ENCODE measurements at regions not wholly inside any gene's neighbourhood (a gene's known extent, or its start where the extent isn't known, plus 50 kb on each side); places are given as distances from the start of the nearest gene placed in this dataset.

DNA sequence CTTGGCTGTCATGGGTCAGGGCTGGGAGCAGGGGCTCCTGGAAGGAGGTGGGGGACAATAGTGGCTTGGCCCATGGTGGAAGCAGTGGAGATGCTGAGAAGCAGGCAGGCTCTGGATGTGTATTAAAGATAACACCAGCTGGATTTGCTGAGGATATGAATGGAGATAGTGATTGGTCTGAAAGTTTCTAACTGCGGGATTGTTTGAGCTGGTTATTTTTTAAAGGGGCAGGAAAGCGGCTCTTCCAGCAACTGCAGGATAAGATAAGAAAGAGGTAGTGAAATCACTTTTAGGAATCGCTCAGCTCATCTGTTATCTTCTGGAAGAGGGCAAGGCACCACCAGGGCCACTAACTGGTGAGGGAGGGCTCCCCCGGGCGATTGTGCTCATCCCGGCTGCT, 125.5 kb downstream of the TENT4A start:
- H3K4me1 Mint-ChIP-seq = peaks cover 9% of the 10 kb centered on the region
- ChIA-PET CTCF (interaction anchor here (2.0 kb wide), 1 partner anchor 19 kb away, joined by 8 read pairs; no protein-coding TSS in a partner anchor), POLR2A (no interaction called here)
- H3K9me3 Mint-ChIP-seq = peaks cover 23% of the 10 kb centered on the region
- H3K36me3 Mint-ChIP-seq (ENCODE audit: low read depth) = peaks cover 8% of the 10 kb centered on the region
- peaks cover 2% of the 10 kb centered on the region for H3K27me3 Mint-ChIP-seq
- no peak for DNase-seq
- no peak overlapping the region for H3K27ac Mint-ChIP-seq
- no peak overlapping the region for H3K4me3 Mint-ChIP-seq

DNA sequence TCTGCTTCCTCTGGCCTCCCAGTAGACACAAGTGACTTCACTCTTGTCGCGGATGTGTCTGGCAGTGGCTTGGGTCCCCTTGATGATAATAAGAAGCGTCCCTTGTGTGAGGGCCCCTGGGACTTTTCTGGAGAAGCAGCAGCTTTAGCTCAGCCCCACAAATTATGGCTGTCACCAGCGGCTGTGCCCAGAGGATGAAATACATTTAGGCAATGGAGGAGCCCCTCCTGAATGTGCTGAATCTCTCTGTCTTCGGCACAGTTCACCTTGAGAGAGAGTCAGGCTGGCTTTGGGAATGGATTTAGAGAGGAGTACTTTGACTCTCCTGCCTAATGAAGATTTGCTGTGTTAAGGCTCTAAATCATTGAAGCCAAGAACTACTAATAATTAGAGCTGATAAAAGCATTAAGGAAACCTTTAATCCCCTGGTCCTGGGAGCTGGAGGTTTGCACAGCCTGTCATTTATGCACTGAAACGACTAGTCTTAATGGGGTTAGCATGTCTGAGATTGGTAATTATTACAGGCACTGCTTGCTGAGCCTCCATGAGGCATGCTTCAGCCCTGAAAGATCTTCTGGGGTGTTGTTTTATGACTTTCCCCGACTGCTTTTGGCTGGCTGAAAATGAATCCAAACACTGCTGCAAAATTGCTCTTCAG, 127.0 kb downstream of the TENT4A start:
- no peak for DNase-seq
- no peak overlapping the region for H3K27ac Mint-ChIP-seq
- peaks cover 16% of the 10 kb centered on the region for H3K9me3 Mint-ChIP-seq
- H3K36me3 Mint-ChIP-seq (ENCODE audit: low read depth) = peaks cover 2% of the 10 kb centered on the region
- no peak overlapping the region for H3K4me3 Mint-ChIP-seq
- H3K4me1 Mint-ChIP-seq = no peaks in the 10 kb centered on the region
- ChIA-PET POLR2A (no interaction called here), CTCF (interaction anchor here (2.0 kb wide), 1 partner anchor 20 kb away, joined by 8 read pairs; no protein-coding TSS in a partner anchor)
- H3K27me3 Mint-ChIP-seq = peaks cover 2% of the 10 kb centered on the region

DNA sequence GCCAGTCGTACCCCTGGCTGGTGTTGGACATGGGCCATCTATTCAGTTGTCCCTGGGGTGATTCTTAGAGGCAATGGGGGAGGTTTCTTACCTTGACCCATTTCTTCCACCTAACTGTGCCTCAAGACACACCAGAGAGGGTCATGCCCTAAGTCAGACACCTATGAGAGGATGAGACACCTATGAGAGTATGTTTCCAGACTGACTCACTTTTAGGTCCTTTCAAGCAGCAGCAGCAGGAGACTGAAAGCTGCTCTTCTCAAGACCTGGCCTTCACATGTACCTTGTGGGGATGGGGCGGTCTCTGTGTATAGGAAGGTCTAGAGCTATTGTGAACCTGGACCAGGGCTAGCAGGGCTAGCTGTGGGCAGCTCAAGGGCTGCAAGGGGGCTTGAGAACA, 130.1 kb downstream of the TENT4A start:
- H3K27me3 Mint-ChIP-seq = peaks cover 4% of the 10 kb centered on the region
- H3K4me1 Mint-ChIP-seq = peaks cover 8% of the 10 kb centered on the region
- DNase-seq = no peak
- CTCF ChIA-PET = interaction anchor here (1.0 to 1.6 kb wide), 2 partner anchors 9 to 23 kb away, joined by 3 to 4 read pairs; no protein-coding TSS in a partner anchor
- no peak overlapping the region for H3K4me3 Mint-ChIP-seq
- peaks cover 5% of the 10 kb centered on the region for H3K9me3 Mint-ChIP-seq
- no peak overlapping the region for H3K27ac Mint-ChIP-seq
- no peaks in the 10 kb centered on the region for H3K36me3 Mint-ChIP-seq (ENCODE audit: low read depth)
- POLR2A ChIA-PET = no interaction called here

DNA sequence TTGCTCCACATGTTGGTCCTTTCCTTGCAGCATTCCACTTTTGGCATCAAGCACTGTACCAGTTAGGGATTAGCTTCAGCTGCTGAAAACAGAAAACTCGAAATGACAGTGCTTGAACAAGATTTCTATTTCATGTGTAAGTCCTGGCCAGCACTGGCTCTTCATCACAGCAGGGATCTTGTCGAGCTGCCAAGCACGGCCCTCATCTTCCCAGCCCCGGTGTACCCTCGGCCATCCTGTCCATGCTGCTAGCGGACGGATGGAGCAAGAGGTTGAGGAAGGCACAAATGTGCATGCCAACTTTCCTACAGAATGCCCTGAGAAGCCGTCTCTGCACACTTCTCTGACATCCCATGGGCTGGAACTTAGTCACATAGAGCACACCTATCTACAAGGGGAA, 130.6 kb downstream of the TENT4A start:
- CTCF ChIA-PET = interaction anchor here (0.5 to 1.6 kb wide), 3 partner anchors 8 to 42 kb away, joined by 3 to 4 read pairs (median 3); no protein-coding TSS in a partner anchor
- no peak for DNase-seq
- POLR2A ChIA-PET = no interaction called here
- Mint-ChIP-seq H3K36me3 (ENCODE audit: low read depth) (no peaks in the 10 kb centered on the region), H3K27me3 (peaks cover 4% of the 10 kb centered on the region), H3K27ac (no peak overlapping the region), H3K9me3 (peaks cover 5% of the 10 kb centered on the region), H3K4me1 (peaks cover 12% of the 10 kb centered on the region), H3K4me3 (no peak overlapping the region)

DNA sequence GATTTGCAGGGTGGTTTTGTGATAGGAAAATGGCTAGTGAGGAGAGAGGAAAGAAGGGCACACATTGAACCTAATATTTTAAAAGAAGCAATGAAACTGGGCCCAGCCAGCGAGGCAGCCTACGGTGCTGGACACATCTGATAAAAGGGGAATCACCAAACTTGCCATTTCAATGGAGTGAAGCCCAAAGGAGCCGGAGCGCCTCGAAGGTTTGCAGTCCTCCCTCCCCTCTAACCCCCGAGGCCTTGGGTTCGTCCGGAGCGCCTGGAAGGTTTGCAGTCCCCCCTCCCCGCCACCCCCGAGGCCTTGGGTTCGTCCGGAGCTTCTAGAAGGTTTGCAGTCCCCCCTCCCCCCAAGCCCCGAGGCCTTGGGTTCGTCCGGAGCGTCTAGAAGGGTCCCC, 132.6 kb downstream of the TENT4A start:
- Mint-ChIP-seq H3K27ac (no peak overlapping the region), H3K4me1 (peaks cover 13% of the 10 kb centered on the region), H3K27me3 (peaks cover 4% of the 10 kb centered on the region), H3K9me3 (peaks cover 5% of the 10 kb centered on the region), H3K4me3 (no peak overlapping the region), H3K36me3 (ENCODE audit: low read depth) (no peaks in the 10 kb centered on the region)
- ChIA-PET CTCF (interaction anchor here (0.6 kb wide), 1 partner anchor 149 kb away, joined by 3 read pairs; no protein-coding TSS in a partner anchor), POLR2A (no interaction called here)
- DNase-seq = no peak

DNA sequence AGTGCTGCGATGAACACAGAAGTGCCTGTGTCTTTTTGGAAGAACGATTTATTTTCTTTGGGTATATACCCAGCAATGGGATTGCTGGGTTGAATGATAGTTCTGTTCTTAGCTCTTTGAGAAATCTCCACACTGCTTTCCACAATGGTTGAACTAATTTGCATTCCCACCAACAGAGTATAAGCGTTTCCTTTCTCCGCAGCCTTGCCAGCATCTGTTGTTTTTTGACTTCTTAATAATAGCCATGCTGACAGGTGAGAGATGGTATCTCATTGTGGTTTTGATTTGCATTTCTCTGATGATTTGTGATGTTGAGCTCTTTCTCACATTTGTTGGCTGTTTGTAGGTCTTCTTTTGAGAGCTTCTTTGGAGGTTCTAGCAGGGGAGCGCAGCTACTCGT, 134.6 kb downstream of the TENT4A start:
- no peak overlapping the region for H3K4me3 Mint-ChIP-seq
- no peak overlapping the region for H3K27ac Mint-ChIP-seq
- no peaks in the 10 kb centered on the region for H3K36me3 Mint-ChIP-seq (ENCODE audit: low read depth)
- ChIA-PET CTCF (no interaction called here), POLR2A (no interaction called here)
- H3K4me1 Mint-ChIP-seq = peaks cover 13% of the 10 kb centered on the region
- H3K27me3 Mint-ChIP-seq = peaks cover 2% of the 10 kb centered on the region
- H3K9me3 Mint-ChIP-seq = peaks cover 5% of the 10 kb centered on the region
- no peak for DNase-seq

DNA sequence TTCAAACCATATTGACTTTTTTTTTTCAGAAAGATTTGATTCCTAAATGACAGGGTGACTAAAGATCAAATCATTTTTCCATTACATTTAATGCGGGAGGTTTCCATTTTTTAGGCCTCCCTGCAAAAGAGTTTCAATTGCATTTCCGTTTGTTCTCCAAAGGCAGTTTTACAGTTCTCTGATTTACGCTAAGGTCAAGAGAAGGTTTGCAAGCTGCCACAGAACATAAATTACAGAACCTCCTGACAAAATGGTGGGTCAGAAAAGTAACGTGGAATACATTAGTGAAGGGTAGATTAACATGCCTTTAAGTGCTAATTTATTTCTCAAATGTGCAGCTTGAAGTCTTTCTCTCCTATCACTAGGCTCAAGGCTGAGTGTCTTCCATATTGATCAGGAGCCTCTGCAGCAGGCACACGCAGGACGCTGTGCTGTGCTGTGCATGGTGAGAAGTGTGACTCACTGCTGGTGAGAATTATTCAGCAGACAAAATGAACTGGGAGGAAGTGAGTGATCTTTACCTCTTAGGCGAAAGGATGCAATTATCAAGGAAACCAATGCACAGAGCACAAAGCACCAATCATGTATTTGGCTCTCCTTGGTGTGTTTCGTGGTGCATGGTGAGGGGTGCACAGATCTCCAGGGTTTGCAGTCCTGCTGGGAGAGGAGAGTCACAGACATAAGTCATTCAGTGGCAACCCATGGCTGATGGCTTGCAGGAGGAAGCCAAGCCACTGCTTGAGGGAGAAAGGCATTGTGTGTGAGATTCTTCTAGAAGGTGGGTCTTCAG, 136.3 kb downstream of the TENT4A start:
- ChIA-PET CTCF (interaction anchor here (1.2 kb wide), 1 partner anchor 29 kb away, joined by 3 read pairs; no protein-coding TSS in a partner anchor), POLR2A (no interaction called here)
- peaks cover 13% of the 10 kb centered on the region for H3K4me1 Mint-ChIP-seq
- peaks cover 11% of the 10 kb centered on the region for H3K9me3 Mint-ChIP-seq
- H3K27me3 Mint-ChIP-seq = peaks cover 2% of the 10 kb centered on the region
- H3K36me3 Mint-ChIP-seq (ENCODE audit: low read depth) = no peaks in the 10 kb centered on the region
- no peak overlapping the region for H3K4me3 Mint-ChIP-seq
- H3K27ac Mint-ChIP-seq = no peak overlapping the region
- DNase-seq = no peak

DNA sequence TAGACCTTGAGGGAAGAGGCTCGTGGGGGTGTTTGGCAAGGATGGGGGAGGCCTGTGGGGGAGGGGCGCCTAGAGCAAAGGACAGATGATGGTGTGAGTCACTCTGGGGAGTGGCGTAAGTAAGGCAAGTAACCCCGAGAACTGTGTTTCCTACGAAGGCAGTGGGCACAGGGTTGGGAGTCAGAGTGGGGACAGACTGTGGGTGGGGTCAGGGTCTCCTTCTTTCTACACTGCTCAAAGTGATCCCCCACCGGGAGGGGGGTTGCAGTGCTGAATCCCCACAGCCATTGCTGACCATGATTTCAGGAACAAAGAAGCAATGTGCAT, 136.8 kb downstream of the TENT4A start:
- no peak overlapping the region for H3K4me3 Mint-ChIP-seq
- CTCF ChIA-PET = interaction anchor here (1.2 kb wide), 1 partner anchor 29 kb away, joined by 3 read pairs; no protein-coding TSS in a partner anchor

DNA sequence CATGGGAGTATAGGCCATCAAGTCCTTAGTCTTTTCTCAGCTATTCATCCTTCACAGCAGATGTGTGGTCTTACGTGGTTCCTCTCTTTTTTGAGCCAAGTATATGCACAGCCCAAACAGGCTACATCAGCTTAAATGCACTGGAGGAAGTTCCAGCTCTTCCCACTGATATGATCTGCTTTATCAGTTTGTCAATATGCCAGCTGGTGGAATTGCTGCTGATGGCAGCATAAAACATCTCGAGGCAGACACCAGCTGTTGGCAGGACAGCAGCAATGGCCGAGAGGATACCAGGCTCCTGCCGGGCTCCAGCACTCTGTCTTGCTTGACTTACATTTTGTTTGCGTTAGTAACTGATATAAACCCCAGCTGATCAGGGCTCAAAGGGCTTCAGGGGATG, 143.4 kb downstream of the TENT4A start:
- H3K27ac Mint-ChIP-seq = no peak overlapping the region
- DNase-seq = no peak
- H3K9me3 Mint-ChIP-seq = peaks cover 6% of the 10 kb centered on the region
- no peak overlapping the region for H3K4me3 Mint-ChIP-seq
- H3K4me1 Mint-ChIP-seq = no peaks in the 10 kb centered on the region
- no peaks in the 10 kb centered on the region for H3K27me3 Mint-ChIP-seq
- no peaks in the 10 kb centered on the region for H3K36me3 Mint-ChIP-seq (ENCODE audit: low read depth)
- CTCF ChIA-PET = no interaction called here
- POLR2A ChIA-PET = no interaction called here

More for the DNA sequence above, 136.8 kb downstream of the TENT4A start:
- no peak for DNase-seq
- peaks cover 2% of the 10 kb centered on the region for H3K27me3 Mint-ChIP-seq
- no peaks in the 10 kb centered on the region for H3K36me3 Mint-ChIP-seq (ENCODE audit: low read depth)
- peaks cover 11% of the 10 kb centered on the region for H3K9me3 Mint-ChIP-seq
- no peak overlapping the region for H3K27ac Mint-ChIP-seq
- H3K4me1 Mint-ChIP-seq = peaks cover 13% of the 10 kb centered on the region
- POLR2A ChIA-PET = no interaction called here

DNA sequence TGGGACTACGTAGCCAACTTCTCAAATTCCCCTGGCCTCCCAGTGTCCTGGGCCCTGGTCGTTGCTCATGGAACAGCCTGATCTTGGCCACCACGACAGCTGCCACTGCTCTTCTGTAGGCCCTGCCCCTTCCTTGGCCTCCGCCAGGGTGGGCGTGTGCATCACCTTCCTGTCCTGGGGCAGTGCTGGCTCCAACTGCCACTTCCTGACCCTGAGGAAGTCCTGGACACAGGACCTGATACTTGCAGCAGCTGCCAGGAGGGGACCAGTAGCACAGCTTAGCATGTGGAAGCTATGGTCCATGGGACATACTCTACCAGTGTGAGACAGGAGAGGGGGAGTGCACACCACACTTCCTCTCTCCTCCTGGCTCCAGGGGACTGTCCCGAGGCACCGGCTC, 145.2 kb downstream of the TENT4A start:
- Mint-ChIP-seq H3K9me3 (peaks cover 10% of the 10 kb centered on the region), H3K4me3 (no peak overlapping the region), H3K4me1 (no peaks in the 10 kb centered on the region), H3K27ac (no peak overlapping the region), H3K36me3 (ENCODE audit: low read depth) (no peaks in the 10 kb centered on the region), H3K27me3 (peaks cover 3% of the 10 kb centered on the region)
- CTCF ChIA-PET = no interaction called here
- DNase-seq = no peak
- POLR2A ChIA-PET = no interaction called here

DNA sequence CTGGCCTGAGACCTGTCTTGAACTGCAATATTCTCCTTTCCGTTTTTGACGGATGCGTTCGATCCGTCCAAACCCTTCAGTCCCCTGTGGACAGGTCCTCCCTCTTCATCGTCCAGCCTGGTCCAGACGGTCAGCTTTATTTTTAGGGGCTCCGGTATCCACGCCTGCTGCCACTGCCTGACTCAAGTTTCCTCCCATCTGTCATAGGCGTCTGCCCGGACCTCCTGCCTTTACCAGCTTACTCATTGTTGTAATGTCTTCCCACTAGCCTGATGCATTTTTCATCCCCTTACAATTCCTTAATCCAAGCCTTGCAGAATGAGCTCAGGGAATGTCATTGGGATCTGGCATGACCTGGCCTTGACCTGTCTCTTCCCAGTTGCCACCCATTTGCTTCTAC, 145.8 kb downstream of the TENT4A start:
- no peak overlapping the region for H3K27ac Mint-ChIP-seq
- no peaks in the 10 kb centered on the region for H3K4me1 Mint-ChIP-seq
- H3K9me3 Mint-ChIP-seq = peaks cover 6% of the 10 kb centered on the region
- H3K4me3 Mint-ChIP-seq = no peak overlapping the region
- ChIA-PET CTCF (no interaction called here), POLR2A (no interaction called here)
- no peak for DNase-seq
- no peaks in the 10 kb centered on the region for H3K36me3 Mint-ChIP-seq (ENCODE audit: low read depth)
- H3K27me3 Mint-ChIP-seq = peaks cover 3% of the 10 kb centered on the region

DNA sequence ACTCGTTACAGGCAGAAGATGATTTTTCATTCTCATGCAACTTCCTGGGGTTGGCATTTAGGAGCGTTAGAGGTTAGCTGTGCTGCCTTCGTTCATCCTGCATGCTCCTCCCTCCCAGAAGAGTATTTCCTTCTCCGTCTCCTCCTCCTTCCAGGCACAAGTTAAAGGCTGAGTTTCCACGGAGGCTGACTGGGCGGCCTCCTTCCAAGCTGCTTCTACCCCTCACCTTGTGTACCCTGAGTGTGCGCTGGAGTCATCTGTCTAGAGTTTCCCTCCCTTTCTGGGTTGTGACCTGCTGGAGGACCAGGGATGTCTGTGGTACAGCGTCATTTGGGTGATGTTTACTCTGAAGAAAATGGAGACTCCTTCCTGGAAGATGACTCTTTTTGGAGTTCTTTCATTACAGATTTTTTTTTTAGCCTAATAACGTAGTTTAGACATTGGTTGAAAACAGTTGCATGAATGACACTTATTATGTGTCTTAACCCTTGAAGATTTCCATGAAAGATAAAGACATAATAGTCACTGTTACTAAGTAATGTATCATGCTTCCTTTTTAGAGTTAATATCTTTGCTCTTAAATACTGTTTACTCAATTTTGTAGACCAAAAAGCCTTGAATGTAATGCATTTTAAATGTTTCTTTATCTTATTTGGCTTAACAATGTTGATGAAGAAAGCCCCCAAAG, 146.9 kb downstream of the TENT4A start:
- peaks cover 3% of the 10 kb centered on the region for H3K27me3 Mint-ChIP-seq

DNA sequence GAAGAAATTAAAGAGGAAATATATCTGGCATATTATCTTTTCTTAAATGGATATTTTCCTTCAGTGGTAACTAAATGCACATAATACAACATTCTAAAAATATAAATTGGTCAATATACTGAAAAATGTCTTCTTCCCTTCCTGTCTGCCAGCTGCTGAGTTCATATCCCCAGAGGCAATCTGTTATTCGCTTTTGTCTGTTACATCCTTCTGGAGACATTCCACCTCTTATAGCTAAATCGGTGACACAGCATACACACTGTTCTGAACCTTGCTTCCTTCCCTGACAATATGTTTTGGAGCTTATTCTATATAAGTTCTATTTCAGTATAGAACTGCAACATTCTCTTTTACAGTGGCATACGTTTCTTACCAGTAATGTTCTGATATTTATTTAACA, 147.8 kb downstream of the TENT4A start:
- Mint-ChIP-seq H3K27me3 (peaks cover 3% of the 10 kb centered on the region), H3K27ac (no peak overlapping the region), H3K4me1 (no peaks in the 10 kb centered on the region), H3K36me3 (ENCODE audit: low read depth) (no peaks in the 10 kb centered on the region), H3K4me3 (no peak overlapping the region), H3K9me3 (peaks cover 6% of the 10 kb centered on the region)
- no peak for DNase-seq
- POLR2A ChIA-PET = no interaction called here
- CTCF ChIA-PET = no interaction called here

More for the DNA sequence above, 146.9 kb downstream of the TENT4A start:
- Mint-ChIP-seq H3K27ac (no peak overlapping the region), H3K9me3 (peaks cover 6% of the 10 kb centered on the region), H3K36me3 (ENCODE audit: low read depth) (no peaks in the 10 kb centered on the region), H3K4me3 (no peak overlapping the region), H3K4me1 (no peaks in the 10 kb centered on the region)
- CTCF ChIA-PET = no interaction called here
- DNase-seq = no peak
- POLR2A ChIA-PET = no interaction called here

All from activated CD4-positive, alpha-beta T cell treated with anti-CD3 and anti-CD28 coated beads, Interleukin-2, amount 10 ng/mL, durations not matched to agents 7 days and 5 days (primary cell).